WTC11 (cell line): ENCODE measurements at regions not wholly inside any gene's neighbourhood (a gene's known extent, or its start where the extent isn't known, plus 50 kb on each side); places are given as distances from the start of the nearest gene placed in this dataset.

Experiments
- ATAC-seq: fragments of 200-7000 bp; cut with Tn5 transposase; 2 replicates; pipeline ENCODE4 v1.10.0; 2021; ENCODE audit warnings: mild to moderate bottlenecking, moderate library complexity
- CTCF ChIA-PET: fragments of 300-600 bp; sonication (Branson Sonifier 250); formaldehyde crosslinking; loops from one replicate; lab custom pipeline; 2021; ENCODE audit warnings: antibody characterized with exemption; lab: Charles Lee
- POLR2A ChIA-PET: fragments of 350-600 bp; sonication (Branson Sonifier 250); formaldehyde crosslinking; loops from one replicate; lab custom pipeline; 2021; ENCODE audit warnings: antibody characterized with exemption; lab: Charles Lee
- DNase-seq: peaks from one replicate; pipeline ENCODE4 v3.0.0; 2021; ENCODE audit warnings: low spot score
- H3K27ac Mint-ChIP-seq: 2 replicates; pipeline ENCODE4 v1.8.0; 2021; ENCODE audit warnings: mixed read lengths
- H3K27me3 Mint-ChIP-seq: 2 replicates; pipeline ENCODE4 v1.8.0; 2021; ENCODE audit warnings: low read depth, mild to moderate bottlenecking, moderate library complexity, mixed read lengths
- H3K36me3 Mint-ChIP-seq: 2 replicates; pipeline ENCODE4 v1.8.0; 2021; ENCODE audit warnings: mixed read lengths
- H3K4me1 Mint-ChIP-seq: 2 replicates; pipeline ENCODE4 v1.8.0; 2022; ENCODE audit warnings: mixed read lengths
- H3K4me3 Mint-ChIP-seq: 2 replicates; pipeline ENCODE4 v1.8.0; 2021; ENCODE audit warnings: mild to moderate bottlenecking, moderate library complexity, mixed read lengths
- H3K9me3 Mint-ChIP-seq: 2 replicates; pipeline ENCODE4 v1.8.0; 2021; ENCODE audit warnings: mixed read lengths
- CBFB ChIP-seq: sonication (generic); formaldehyde crosslinking; IDR thresholded peaks from 2 replicates; pipeline ENCODE4 v1.8.1; 2022; ENCODE audit warnings: mild to moderate bottlenecking, low read depth, missing genetic modification reagents
- EMX1 ChIP-seq: fragments of 250-450 bp; sonication (Bioruptor Pico); IDR thresholded peaks from 2 replicates; pipeline ENCODE4 v1.8.0; 2021; ENCODE audit warnings: mild to moderate bottlenecking
- FOXJ3 ChIP-seq: sonication (generic); formaldehyde crosslinking; IDR thresholded peaks from 2 replicates; pipeline ENCODE4 v1.9.0; 2021; ENCODE audit warnings: missing genetic modification reagents, mild to moderate bottlenecking, borderline replicate concordance
- KAT7 ChIP-seq: sonication (generic); formaldehyde crosslinking; IDR thresholded peaks from 2 replicates; pipeline ENCODE4 v1.8.1; 2023; ENCODE audit warnings: missing genetic modification reagents, mild to moderate bottlenecking, borderline replicate concordance
- ZNF219 ChIP-seq: sonication (generic); formaldehyde crosslinking; IDR thresholded peaks from 2 replicates; pipeline ENCODE4 v1.8.0; 2023; ENCODE audit warnings: missing genetic modification reagents, mild to moderate bottlenecking, borderline replicate concordance
- ZNF671 ChIP-seq: fragments of 250-450 bp; sonication (Bioruptor Pico); IDR thresholded peaks from 2 replicates; pipeline ENCODE4 v1.8.0; 2021; ENCODE audit warnings: mild to moderate bottlenecking
- TF ChIP-seq, protein P1 (sequence below): fragments of 250-450 bp; sonication (Bioruptor Pico); IDR thresholded peaks from 2 replicates; pipeline ENCODE4 v1.8.0; 2021; ENCODE audit warnings: mild to moderate bottlenecking
- TF ChIP-seq, protein P2 (sequence below): sonication (generic); formaldehyde crosslinking; IDR thresholded peaks from 2 replicates; pipeline ENCODE4 v1.8.1; 2023; ENCODE audit warnings: mild to moderate bottlenecking, missing genetic modification reagents, moderate library complexity
- TF ChIP-seq, protein P3 (sequence below): sonication (generic); formaldehyde crosslinking; IDR thresholded peaks from 2 replicates; pipeline ENCODE4 v1.8.0; 2023; ENCODE audit warnings: missing genetic modification reagents
- TF ChIP-seq, protein P4 (sequence below): fragments of 250-450 bp; sonication (Bioruptor Pico); IDR thresholded peaks from 2 replicates; pipeline ENCODE4 v1.9.0; 2021; ENCODE audit warnings: mild to moderate bottlenecking, borderline replicate concordance
- TF ChIP-seq, protein P5 (sequence below): sonication (generic); formaldehyde crosslinking; IDR thresholded peaks from 2 replicates; pipeline ENCODE4 v1.8.1; 2022; ENCODE audit warnings: missing genetic modification reagents, borderline replicate concordance
- TF ChIP-seq, protein P6 (sequence below): sonication (generic); formaldehyde crosslinking; IDR thresholded peaks from 2 replicates; pipeline ENCODE4 v1.8.0; 2022; ENCODE audit warnings: missing genetic modification reagents
- TF ChIP-seq, protein P7 (sequence below): fragments of 250-450 bp; sonication (Bioruptor Pico); IDR thresholded peaks from 2 replicates; pipeline ENCODE4 v1.9.0; 2021; ENCODE audit warnings: mild to moderate bottlenecking

DNA sequence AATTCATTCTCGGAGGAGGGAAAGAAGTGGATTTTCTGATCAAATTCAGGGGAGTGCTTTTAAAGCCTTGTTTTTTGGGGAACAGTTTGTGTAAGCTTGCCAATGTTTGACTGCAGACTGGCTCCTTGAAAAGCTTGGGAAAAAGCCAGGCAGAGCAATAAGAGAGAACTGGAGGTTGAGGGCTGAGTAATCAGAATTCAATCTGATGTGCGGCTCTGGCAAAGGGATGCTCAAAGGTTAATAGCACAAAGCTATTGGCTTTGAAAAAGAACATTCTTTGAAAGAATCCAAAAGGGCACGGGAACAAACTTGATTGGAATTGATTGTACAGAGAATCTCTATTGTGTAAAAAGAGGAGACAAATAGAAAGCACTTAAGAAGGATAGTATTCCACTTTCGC is 279.3 kb downstream of the YTHDC2 start:
- CTCF ChIA-PET: no interaction called here
- Mint-ChIP-seq H3K4me1 (0 out of 2 replicates have a peak, but pooled peaks cover 3% of the 10 kb centered on the region), H3K9me3 (no peaks in the 10 kb centered on the region), H3K27me3 (no peaks in the 10 kb centered on the region)
- TF ChIP-seq KAT7 (CRISPR knock-in tag) (no peak), ZNF671 (CRISPR knock-in tag) (no peak), CBFB (no peak)
- TF ChIP-seq, protein P1, sequence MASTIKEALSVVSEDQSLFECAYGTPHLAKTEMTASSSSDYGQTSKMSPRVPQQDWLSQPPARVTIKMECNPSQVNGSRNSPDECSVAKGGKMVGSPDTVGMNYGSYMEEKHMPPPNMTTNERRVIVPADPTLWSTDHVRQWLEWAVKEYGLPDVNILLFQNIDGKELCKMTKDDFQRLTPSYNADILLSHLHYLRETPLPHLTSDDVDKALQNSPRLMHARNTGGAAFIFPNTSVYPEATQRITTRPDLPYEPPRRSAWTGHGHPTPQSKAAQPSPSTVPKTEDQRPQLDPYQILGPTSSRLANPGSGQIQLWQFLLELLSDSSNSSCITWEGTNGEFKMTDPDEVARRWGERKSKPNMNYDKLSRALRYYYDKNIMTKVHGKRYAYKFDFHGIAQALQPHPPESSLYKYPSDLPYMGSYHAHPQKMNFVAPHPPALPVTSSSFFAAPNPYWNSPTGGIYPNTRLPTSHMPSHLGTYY (CRISPR knock-in tag): no peak
- TF ChIP-seq, all 79 proteins: peak for 0
- ATAC-seq (no peak), DNase-seq (no peak)
- POLR2A ChIA-PET: no interaction called here
- H3K36me3 Mint-ChIP-seq: no peaks in the 10 kb centered on the region
- no peak overlapping the region for H3K4me3 Mint-ChIP-seq
- H3K27ac Mint-ChIP-seq: no peak overlapping the region

DNA sequence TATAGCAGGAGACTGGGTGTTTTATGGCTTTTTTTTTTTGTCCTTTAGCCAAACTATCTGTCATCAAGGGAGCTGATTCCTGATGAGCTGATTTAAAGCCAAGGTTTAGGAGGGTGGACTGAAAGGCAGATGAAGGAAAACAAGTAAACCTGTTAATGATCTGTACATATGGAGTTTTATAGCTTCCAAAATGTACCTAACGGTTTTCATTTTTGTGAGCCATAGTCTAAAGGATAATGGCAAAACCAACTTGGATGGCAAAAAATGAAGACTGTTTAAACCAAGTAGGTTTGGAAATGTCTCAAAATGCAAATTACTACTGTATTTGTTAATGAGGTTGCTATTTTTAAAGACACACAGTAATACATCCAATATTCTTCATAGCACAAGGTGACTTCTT is 281.5 kb downstream of the YTHDC2 start:
- H3K4me1 Mint-ChIP-seq: peaks cover 10% of the 10 kb centered on the region
- TF ChIP-seq, protein P2, sequence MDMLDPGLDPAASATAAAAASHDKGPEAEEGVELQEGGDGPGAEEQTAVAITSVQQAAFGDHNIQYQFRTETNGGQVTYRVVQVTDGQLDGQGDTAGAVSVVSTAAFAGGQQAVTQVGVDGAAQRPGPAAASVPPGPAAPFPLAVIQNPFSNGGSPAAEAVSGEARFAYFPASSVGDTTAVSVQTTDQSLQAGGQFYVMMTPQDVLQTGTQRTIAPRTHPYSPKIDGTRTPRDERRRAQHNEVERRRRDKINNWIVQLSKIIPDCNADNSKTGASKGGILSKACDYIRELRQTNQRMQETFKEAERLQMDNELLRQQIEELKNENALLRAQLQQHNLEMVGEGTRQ: no peak
- TF ChIP-seq FOXJ3 (CRISPR knock-in tag) (no peak), ZNF219 (CRISPR knock-in tag) (no peak)
- TF ChIP-seq, protein P3, sequence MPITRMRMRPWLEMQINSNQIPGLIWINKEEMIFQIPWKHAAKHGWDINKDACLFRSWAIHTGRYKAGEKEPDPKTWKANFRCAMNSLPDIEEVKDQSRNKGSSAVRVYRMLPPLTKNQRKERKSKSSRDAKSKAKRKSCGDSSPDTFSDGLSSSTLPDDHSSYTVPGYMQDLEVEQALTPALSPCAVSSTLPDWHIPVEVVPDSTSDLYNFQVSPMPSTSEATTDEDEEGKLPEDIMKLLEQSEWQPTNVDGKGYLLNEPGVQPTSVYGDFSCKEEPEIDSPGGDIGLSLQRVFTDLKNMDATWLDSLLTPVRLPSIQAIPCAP (CRISPR knock-in tag): no peak
- TF ChIP-seq, protein P4, sequence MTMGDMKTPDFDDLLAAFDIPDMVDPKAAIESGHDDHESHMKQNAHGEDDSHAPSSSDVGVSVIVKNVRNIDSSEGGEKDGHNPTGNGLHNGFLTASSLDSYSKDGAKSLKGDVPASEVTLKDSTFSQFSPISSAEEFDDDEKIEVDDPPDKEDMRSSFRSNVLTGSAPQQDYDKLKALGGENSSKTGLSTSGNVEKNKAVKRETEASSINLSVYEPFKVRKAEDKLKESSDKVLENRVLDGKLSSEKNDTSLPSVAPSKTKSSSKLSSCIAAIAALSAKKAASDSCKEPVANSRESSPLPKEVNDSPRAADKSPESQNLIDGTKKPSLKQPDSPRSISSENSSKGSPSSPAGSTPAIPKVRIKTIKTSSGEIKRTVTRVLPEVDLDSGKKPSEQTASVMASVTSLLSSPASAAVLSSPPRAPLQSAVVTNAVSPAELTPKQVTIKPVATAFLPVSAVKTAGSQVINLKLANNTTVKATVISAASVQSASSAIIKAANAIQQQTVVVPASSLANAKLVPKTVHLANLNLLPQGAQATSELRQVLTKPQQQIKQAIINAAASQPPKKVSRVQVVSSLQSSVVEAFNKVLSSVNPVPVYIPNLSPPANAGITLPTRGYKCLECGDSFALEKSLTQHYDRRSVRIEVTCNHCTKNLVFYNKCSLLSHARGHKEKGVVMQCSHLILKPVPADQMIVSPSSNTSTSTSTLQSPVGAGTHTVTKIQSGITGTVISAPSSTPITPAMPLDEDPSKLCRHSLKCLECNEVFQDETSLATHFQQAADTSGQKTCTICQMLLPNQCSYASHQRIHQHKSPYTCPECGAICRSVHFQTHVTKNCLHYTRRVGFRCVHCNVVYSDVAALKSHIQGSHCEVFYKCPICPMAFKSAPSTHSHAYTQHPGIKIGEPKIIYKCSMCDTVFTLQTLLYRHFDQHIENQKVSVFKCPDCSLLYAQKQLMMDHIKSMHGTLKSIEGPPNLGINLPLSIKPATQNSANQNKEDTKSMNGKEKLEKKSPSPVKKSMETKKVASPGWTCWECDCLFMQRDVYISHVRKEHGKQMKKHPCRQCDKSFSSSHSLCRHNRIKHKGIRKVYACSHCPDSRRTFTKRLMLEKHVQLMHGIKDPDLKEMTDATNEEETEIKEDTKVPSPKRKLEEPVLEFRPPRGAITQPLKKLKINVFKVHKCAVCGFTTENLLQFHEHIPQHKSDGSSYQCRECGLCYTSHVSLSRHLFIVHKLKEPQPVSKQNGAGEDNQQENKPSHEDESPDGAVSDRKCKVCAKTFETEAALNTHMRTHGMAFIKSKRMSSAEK (CRISPR knock-in tag): no peak
- TF ChIP-seq, protein P5, sequence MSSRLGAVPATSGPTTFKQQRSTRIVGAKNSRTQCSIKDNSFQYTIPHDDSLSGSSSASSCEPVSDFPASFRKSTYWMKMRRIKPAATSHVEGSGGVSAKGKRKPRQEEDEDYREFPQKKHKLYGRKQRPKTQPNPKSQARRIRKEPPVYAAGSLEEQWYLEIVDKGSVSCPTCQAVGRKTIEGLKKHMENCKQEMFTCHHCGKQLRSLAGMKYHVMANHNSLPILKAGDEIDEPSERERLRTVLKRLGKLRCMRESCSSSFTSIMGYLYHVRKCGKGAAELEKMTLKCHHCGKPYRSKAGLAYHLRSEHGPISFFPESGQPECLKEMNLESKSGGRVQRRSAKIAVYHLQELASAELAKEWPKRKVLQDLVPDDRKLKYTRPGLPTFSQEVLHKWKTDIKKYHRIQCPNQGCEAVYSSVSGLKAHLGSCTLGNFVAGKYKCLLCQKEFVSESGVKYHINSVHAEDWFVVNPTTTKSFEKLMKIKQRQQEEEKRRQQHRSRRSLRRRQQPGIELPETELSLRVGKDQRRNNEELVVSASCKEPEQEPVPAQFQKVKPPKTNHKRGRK (CRISPR knock-in tag): no peak
- TF ChIP-seq, all 79 proteins: peak for 0
- H3K27ac Mint-ChIP-seq: no peak overlapping the region
- H3K9me3 Mint-ChIP-seq: peaks cover 13% of the 10 kb centered on the region
- ATAC-seq (no peak), DNase-seq (no peak)
- CTCF ChIA-PET: no interaction called here
- H3K27me3 Mint-ChIP-seq: no peaks in the 10 kb centered on the region
- POLR2A ChIA-PET: no interaction called here
- no peak overlapping the region for H3K4me3 Mint-ChIP-seq
- no peaks in the 10 kb centered on the region for H3K36me3 Mint-ChIP-seq

DNA sequence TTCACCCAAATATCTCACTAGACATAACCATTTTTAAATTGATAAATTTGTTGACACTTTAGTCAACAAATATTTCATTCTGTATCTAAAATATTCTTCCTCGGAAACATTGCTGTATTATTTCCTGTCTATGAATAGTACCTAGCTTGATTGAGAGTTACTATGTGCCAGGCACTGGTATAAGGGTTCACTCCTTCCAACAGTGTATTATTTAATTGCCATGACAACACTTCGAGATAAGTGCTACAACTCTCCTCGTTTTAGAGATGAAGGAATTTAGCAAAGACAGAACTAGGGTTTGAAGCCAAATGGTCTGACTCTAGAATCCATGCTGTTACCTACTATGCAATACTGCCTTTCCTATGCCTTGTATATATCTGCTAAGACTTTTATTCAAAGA is 287.2 kb downstream of the YTHDC2 start:
- CTCF ChIA-PET: interaction anchor here (0.9 kb wide), 1 partner anchor 649 kb away, joined by 3 read pairs; no protein-coding TSS in a partner anchor

More for the DNA sequence above, 287.2 kb downstream of the YTHDC2 start:
- ATAC-seq: no peak
- no peaks in the 10 kb centered on the region; the same call in 1 of the 2 replicates for H3K36me3 Mint-ChIP-seq
- H3K27me3 Mint-ChIP-seq: no peaks in the 10 kb centered on the region
- DNase-seq: no peak
- peaks cover 20% of the 10 kb centered on the region for H3K9me3 Mint-ChIP-seq
- H3K4me1 Mint-ChIP-seq: peaks cover 10% of the 10 kb centered on the region
- TF ChIP-seq, protein P6, sequence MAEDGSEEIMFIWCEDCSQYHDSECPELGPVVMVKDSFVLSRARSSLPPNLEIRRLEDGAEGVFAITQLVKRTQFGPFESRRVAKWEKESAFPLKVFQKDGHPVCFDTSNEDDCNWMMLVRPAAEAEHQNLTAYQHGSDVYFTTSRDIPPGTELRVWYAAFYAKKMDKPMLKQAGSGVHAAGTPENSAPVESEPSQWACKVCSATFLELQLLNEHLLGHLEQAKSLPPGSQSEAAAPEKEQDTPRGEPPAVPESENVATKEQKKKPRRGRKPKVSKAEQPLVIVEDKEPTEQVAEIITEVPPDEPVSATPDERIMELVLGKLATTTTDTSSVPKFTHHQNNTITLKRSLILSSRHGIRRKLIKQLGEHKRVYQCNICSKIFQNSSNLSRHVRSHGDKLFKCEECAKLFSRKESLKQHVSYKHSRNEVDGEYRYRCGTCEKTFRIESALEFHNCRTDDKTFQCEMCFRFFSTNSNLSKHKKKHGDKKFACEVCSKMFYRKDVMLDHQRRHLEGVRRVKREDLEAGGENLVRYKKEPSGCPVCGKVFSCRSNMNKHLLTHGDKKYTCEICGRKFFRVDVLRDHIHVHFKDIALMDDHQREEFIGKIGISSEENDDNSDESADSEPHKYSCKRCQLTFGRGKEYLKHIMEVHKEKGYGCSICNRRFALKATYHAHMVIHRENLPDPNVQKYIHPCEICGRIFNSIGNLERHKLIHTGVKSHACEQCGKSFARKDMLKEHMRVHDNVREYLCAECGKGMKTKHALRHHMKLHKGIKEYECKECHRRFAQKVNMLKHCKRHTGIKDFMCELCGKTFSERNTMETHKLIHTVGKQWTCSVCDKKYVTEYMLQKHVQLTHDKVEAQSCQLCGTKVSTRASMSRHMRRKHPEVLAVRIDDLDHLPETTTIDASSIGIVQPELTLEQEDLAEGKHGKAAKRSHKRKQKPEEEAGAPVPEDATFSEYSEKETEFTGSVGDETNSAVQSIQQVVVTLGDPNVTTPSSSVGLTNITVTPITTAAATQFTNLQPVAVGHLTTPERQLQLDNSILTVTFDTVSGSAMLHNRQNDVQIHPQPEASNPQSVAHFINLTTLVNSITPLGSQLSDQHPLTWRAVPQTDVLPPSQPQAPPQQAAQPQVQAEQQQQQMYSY (CRISPR knock-in tag): no peak
- TF ChIP-seq, protein P7, sequence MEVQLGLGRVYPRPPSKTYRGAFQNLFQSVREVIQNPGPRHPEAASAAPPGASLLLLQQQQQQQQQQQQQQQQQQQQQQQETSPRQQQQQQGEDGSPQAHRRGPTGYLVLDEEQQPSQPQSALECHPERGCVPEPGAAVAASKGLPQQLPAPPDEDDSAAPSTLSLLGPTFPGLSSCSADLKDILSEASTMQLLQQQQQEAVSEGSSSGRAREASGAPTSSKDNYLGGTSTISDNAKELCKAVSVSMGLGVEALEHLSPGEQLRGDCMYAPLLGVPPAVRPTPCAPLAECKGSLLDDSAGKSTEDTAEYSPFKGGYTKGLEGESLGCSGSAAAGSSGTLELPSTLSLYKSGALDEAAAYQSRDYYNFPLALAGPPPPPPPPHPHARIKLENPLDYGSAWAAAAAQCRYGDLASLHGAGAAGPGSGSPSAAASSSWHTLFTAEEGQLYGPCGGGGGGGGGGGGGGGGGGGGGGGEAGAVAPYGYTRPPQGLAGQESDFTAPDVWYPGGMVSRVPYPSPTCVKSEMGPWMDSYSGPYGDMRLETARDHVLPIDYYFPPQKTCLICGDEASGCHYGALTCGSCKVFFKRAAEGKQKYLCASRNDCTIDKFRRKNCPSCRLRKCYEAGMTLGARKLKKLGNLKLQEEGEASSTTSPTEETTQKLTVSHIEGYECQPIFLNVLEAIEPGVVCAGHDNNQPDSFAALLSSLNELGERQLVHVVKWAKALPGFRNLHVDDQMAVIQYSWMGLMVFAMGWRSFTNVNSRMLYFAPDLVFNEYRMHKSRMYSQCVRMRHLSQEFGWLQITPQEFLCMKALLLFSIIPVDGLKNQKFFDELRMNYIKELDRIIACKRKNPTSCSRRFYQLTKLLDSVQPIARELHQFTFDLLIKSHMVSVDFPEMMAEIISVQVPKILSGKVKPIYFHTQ (CRISPR knock-in tag): no peak
- TF ChIP-seq EMX1: no peak
- POLR2A ChIA-PET: no interaction called here
- H3K4me3 Mint-ChIP-seq: no peak overlapping the region
- H3K27ac Mint-ChIP-seq: no peak overlapping the region
